SK-N-SH (cell line): ENCODE measurements at regions not wholly inside any gene's neighbourhood (a gene's known extent, or its start where the extent isn't known, plus 50 kb on each side); places are given as distances from the start of the nearest gene placed in this dataset.
A peak's percentile ranks its signal among the peaks of the same experiment; 100 is the strongest.

Source experiments
- CTCF ChIP-seq: fragments of 200-600 bp; sonication (generic); IDR thresholded peaks from 2 replicates; pipeline ENCODE4 v1.6.1; 2017; ENCODE audit warnings: antibody characterized with exemption, mild to moderate bottlenecking, moderate library complexity
- EZH2phosphoT487 ChIP-seq: fragments of 200-600 bp; sonication (generic); IDR thresholded peaks from 2 replicates; pipeline ENCODE4 v1.6.1; 2017; ENCODE audit warnings: low read depth, mixed run types, mild to moderate bottlenecking, antibody characterized with exemption, moderate library complexity, borderline replicate concordance
- FOSL2 ChIP-seq: IDR thresholded peaks from 2 replicates; pipeline ENCODE4 v1.4.0; 2012; ENCODE audit warnings: low read depth, mild to moderate bottlenecking, moderate library complexity, borderline replicate concordance
- FOXJ3 ChIP-seq: sonication (generic); formaldehyde crosslinking; IDR thresholded peaks from 2 replicates; pipeline ENCODE4 v1.5.1; 2020; ENCODE audit warnings: mild to moderate bottlenecking, missing genetic modification reagents
- PBX3 ChIP-seq: IDR thresholded peaks from 2 replicates; pipeline ENCODE4; 2012
- POLR2AphosphoS5 ChIP-seq: IDR thresholded peaks from 2 replicates; pipeline ENCODE4 v1.6.1; 2012; ENCODE audit warnings: low read depth, low read length
- RCOR1 ChIP-seq: fragments of 150-350 bp; IDR thresholded peaks from 2 replicates; pipeline ENCODE4 v1.6.1; 2017; ENCODE audit warnings: antibody characterized with exemption, low read length
- YY1 ChIP-seq: IDR thresholded peaks from 2 replicates; pipeline ENCODE4 v1.4.0; 2012; ENCODE audit warnings: low read depth, mild to moderate bottlenecking
- ZBTB33 ChIP-seq: IDR thresholded peaks from 2 replicates; pipeline ENCODE4 v1.4.0; 2012; ENCODE audit warnings: low read depth, borderline replicate concordance

- TF ChIP-seq ZBTB33 (no peak), PBX3 (no peak), YY1 (no peak), CTCF (peak; percentile 22; the same call in 1 of the 2 replicates), FOSL2 (no peak), RCOR1 (no peak), EZH2phosphoT487 (no peak), POLR2AphosphoS5 (no peak), FOXJ3 (CRISPR knock-in tag) (no peak)
Measured at GRCh38 chr6:12636336-12636735, 80.2 kb upstream of the PHACTR1 start.
